ENCODE measurements at regions not wholly inside any gene's neighbourhood (a gene's known extent, or its start where the extent isn't known, plus 50 kb on each side); places are given as distances from the start of the nearest gene placed in this dataset.

DNA sequence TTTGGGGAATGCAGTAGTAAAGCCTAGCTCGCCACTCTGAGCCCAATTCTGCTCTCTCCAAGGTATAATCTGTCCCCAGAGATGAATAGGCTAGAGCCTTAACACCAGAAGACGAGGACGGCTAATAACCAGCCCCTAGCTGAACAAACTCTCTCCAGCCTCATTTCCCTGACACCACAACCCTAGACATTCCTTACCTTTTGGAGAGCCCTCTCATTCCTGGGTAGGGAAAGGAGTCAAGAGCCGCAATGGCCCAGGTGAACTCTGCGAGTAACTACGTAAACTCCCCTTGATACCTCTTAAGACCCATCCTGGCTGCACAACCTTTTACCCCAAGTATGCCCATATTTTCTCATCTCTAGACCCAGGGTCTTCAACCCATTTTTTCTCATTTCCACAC, 722.9 kb downstream of the BCL11A start (continued):
- TF ChIP-seq, protein P1, sequence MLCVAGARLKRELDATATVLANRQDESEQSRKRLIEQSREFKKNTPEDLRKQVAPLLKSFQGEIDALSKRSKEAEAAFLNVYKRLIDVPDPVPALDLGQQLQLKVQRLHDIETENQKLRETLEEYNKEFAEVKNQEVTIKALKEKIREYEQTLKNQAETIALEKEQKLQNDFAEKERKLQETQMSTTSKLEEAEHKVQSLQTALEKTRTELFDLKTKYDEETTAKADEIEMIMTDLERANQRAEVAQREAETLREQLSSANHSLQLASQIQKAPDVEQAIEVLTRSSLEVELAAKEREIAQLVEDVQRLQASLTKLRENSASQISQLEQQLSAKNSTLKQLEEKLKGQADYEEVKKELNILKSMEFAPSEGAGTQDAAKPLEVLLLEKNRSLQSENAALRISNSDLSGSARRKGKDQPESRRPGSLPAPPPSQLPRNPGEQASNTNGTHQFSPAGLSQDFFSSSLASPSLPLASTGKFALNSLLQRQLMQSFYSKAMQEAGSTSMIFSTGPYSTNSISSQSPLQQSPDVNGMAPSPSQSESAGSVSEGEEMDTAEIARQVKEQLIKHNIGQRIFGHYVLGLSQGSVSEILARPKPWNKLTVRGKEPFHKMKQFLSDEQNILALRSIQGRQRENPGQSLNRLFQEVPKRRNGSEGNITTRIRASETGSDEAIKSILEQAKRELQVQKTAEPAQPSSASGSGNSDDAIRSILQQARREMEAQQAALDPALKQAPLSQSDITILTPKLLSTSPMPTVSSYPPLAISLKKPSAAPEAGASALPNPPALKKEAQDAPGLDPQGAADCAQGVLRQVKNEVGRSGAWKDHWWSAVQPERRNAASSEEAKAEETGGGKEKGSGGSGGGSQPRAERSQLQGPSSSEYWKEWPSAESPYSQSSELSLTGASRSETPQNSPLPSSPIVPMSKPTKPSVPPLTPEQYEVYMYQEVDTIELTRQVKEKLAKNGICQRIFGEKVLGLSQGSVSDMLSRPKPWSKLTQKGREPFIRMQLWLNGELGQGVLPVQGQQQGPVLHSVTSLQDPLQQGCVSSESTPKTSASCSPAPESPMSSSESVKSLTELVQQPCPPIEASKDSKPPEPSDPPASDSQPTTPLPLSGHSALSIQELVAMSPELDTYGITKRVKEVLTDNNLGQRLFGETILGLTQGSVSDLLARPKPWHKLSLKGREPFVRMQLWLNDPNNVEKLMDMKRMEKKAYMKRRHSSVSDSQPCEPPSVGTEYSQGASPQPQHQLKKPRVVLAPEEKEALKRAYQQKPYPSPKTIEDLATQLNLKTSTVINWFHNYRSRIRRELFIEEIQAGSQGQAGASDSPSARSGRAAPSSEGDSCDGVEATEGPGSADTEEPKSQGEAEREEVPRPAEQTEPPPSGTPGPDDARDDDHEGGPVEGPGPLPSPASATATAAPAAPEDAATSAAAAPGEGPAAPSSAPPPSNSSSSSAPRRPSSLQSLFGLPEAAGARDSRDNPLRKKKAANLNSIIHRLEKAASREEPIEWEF (IDR thresholded peaks at IDR 0.05; ENCODE audit: insufficient replicate concordance, low read depth, low read length): no peak
- TF ChIP-seq MAX (IDR thresholded peaks at IDR 0.05; ENCODE audit: low read depth, low read length): no peak
- TF ChIP-seq POU2F2 (IDR thresholded peaks at IDR 0.05; ENCODE audit: borderline replicate concordance, low read depth, low read length): no peak

- no peak overlapping the region for H3K27ac ChIP-seq (ENCODE audit: control insufficient read depth, insufficient read depth)
- ChIA-PET CTCF (interaction anchor here (0.5 kb wide), 1 partner anchor 10 kb away, joined by 3 read pairs; no protein-coding TSS in a partner anchor), POLR2A (no interaction called here), RAD21 (ENCODE audit: unreplicated experiment) (no interaction called here), SMC1A (ENCODE audit: uncharacterized antibody, unreplicated experiment) (no interaction called here)
- H3K9me3 ChIP-seq (replicated peaks; ENCODE audit: control insufficient read depth, insufficient read depth, low read length): no peaks in the 10 kb centered on the region
- no peak overlapping the region for H2AFZ ChIP-seq (ENCODE audit: control insufficient read depth, low read depth, low read length)
- WGBS (ENCODE audit: insufficient coverage, insufficient replicate concordance, low lambda C conversion rate, missing lambda C conversion rate): 55% methylated on average over 5 of the region's 5 CpGs
- no peaks in the 10 kb centered on the region for H3K36me3 ChIP-seq (ENCODE audit: control insufficient read depth in 2 of 2, insufficient read depth in 2 of 2, low read length in 1 of 2)
- in situ Hi-C loops (cut with MboI): no loop called here
- no peak for FAIRE-seq
- H3K4me2 ChIP-seq (ENCODE audit: control insufficient read depth, insufficient read depth): no peak overlapping the region
- no TSS peak for BruUV-seq (replicated peaks)
- no peaks in the 10 kb centered on the region for H3K79me2 ChIP-seq (ENCODE audit: control insufficient read depth, insufficient read depth, low read length)
- no peaks in the 10 kb centered on the region for H3K27me3 ChIP-seq (replicated peaks in 1 of 2; ENCODE audit: control insufficient read depth in 2 of 2, insufficient read depth in 2 of 2, low read length in 1 of 2)
- intact Hi-C loops (cut with micrococcal nuclease; ENCODE audit: unreplicated experiment): no loop called here
- H3K4me3 ChIP-seq: no peak overlapping the region
- DNase-seq (ENCODE audit: low read depth, low spot score): no peak
- ATAC-seq: no peak
- TF ChIP-seq HSF1 (IDR thresholded peaks at IDR 0.05; ENCODE audit: low read depth, low read length): no peak
- no peak for TF ChIP-seq POLR2A (IDR thresholded peaks at IDR 0.05; ENCODE audit: low read depth, low read length)
- TF ChIP-seq TCF7 (IDR thresholded peaks at IDR 0.05; ENCODE audit: borderline replicate concordance): no peak
- no peak for TF ChIP-seq SMARCA5 (IDR thresholded peaks at IDR 0.05)
- TF ChIP-seq NR2F1 (conservative IDR thresholded peaks at IDR 0.05): no peak
- TF ChIP-seq ZBTB33 (IDR thresholded peaks at IDR 0.05): no peak
- TF ChIP-seq YBX1 (IDR thresholded peaks at IDR 0.05): no peak
- TF ChIP-seq ZNF207 (IDR thresholded peaks at IDR 0.05; ENCODE audit: borderline replicate concordance): no peak
- no peak for TF ChIP-seq ZBED1 (IDR thresholded peaks at IDR 0.05; ENCODE audit: borderline replicate concordance)
- no peak for TF ChIP-seq LARP7 (IDR thresholded peaks at IDR 0.05)
- no peak for TF ChIP-seq ATF7 (IDR thresholded peaks at IDR 0.05; ENCODE audit: low read depth)
- TF ChIP-seq RFX5 (IDR thresholded peaks at IDR 0.05; ENCODE audit: low read depth, low read length): no peak
- no peaks in the 10 kb centered on the region for H3K4me1 ChIP-seq (ENCODE audit: control insufficient read depth, insufficient read depth, low read length)
- H4K20me1 ChIP-seq (ENCODE audit: control insufficient read depth, insufficient read depth): no peaks in the 10 kb centered on the region
- no peak overlapping the region for H3K9ac ChIP-seq (ENCODE audit: control insufficient read depth, insufficient read depth, low read length)
Measured at GRCh38 chr2:59827677-59828076, 725.8 kb downstream of the BCL11A start.

Measured in GM12878 (cell line).